ENCODE measurements at regions not wholly inside any gene's neighbourhood (a gene's known extent, or its start where the extent isn't known, plus 50 kb on each side); places are given as distances from the start of the nearest gene placed in this dataset.

- H3K4me1 Mint-ChIP-seq (ENCODE audit: insufficient read depth, unreplicated experiment): no peaks in the 10 kb centered on the region
- no peak for TF ChIP-seq CTCF (IDR thresholded peaks at IDR 0.05; ENCODE audit: unreplicated experiment)
- POLR2A ChIA-PET: no interaction called here
Measured at GRCh38 chr15:94546808-94547207, 315.4 kb downstream of the MCTP2 start.

GRCh38 chr15:94547711-94548110 is 316.4 kb downstream of the MCTP2 start:
- intact Hi-C loops (cut with micrococcal nuclease): no loop called here
- DNase-seq (ENCODE audit: unreplicated experiment): no peak
- Mint-ChIP-seq H3K4me1 (ENCODE audit: insufficient read depth, unreplicated experiment) (no peaks in the 10 kb centered on the region), H3K36me3 (ENCODE audit: insufficient read depth, unreplicated experiment) (no peaks in the 10 kb centered on the region), H3K4me3 (ENCODE audit: unreplicated experiment) (no peak overlapping the region), H3K9me3 (ENCODE audit: unreplicated experiment) (no peaks in the 10 kb centered on the region), H3K27ac (ENCODE audit: low read depth, unreplicated experiment) (no peak overlapping the region), H3K27me3 (ENCODE audit: insufficient read depth, unreplicated experiment) (no peaks in the 10 kb centered on the region)
- POLR2A ChIA-PET: interaction anchor here (0.7 kb wide), 1 partner anchor 368 kb away, joined by 3 read pairs; no protein-coding TSS in a partner anchor
- no TSS peak for BruUV-seq (replicated peaks)
- TF ChIP-seq CTCF (IDR thresholded peaks at IDR 0.05; ENCODE audit: unreplicated experiment): no peak
- CTCF ChIA-PET: interaction anchor here (0.6 kb wide), 1 partner anchor 1189 kb away, joined by 3 read pairs; no protein-coding TSS in a partner anchor

More at GRCh38 chr15:94546808-94547207, 315.4 kb downstream of the MCTP2 start:
- Mint-ChIP-seq H3K27ac (ENCODE audit: low read depth, unreplicated experiment) (no peak overlapping the region), H3K4me3 (ENCODE audit: unreplicated experiment) (no peak overlapping the region), H3K27me3 (ENCODE audit: insufficient read depth, unreplicated experiment) (no peaks in the 10 kb centered on the region), H3K36me3 (ENCODE audit: insufficient read depth, unreplicated experiment) (no peaks in the 10 kb centered on the region), H3K9me3 (ENCODE audit: unreplicated experiment) (no peaks in the 10 kb centered on the region)
- no TSS peak for BruUV-seq (replicated peaks)
- DNase-seq (ENCODE audit: unreplicated experiment): no peak
- intact Hi-C loops (cut with micrococcal nuclease): no loop called here
- CTCF ChIA-PET: interaction anchor here (0.6 to 0.9 kb wide), 2 partner anchors 11 to 384 kb away, joined by 3 read pairs; no protein-coding TSS in a partner anchor

GRCh38 chr15:94555841-94556519 is 324.6 kb downstream of the MCTP2 start:
- Mint-ChIP-seq H3K4me3 (ENCODE audit: unreplicated experiment) (no peak overlapping the region), H3K4me1 (ENCODE audit: insufficient read depth, unreplicated experiment) (no peaks in the 10 kb centered on the region), H3K27ac (ENCODE audit: low read depth, unreplicated experiment) (no peak overlapping the region), H3K27me3 (ENCODE audit: insufficient read depth, unreplicated experiment) (no peaks in the 10 kb centered on the region), H3K36me3 (ENCODE audit: insufficient read depth, unreplicated experiment) (no peaks in the 10 kb centered on the region), H3K9me3 (ENCODE audit: unreplicated experiment) (no peaks in the 10 kb centered on the region)
- BruUV-seq (replicated peaks): no TSS peak
- POLR2A ChIA-PET: interaction anchor here (0.7 kb wide), 1 partner anchor 30 kb away, joined by 3 read pairs; no protein-coding TSS in a partner anchor
- DNase-seq (ENCODE audit: unreplicated experiment): no peak
- no peak for TF ChIP-seq CTCF (IDR thresholded peaks at IDR 0.05; ENCODE audit: unreplicated experiment)
- CTCF ChIA-PET: no interaction called here
- intact Hi-C loops (cut with micrococcal nuclease): no loop called here

GRCh38 chr15:94561036-94561689 is 329.8 kb downstream of the MCTP2 start:
- Mint-ChIP-seq H3K27me3 (ENCODE audit: insufficient read depth, unreplicated experiment) (no peaks in the 10 kb centered on the region), H3K9me3 (ENCODE audit: unreplicated experiment) (no peaks in the 10 kb centered on the region), H3K4me3 (ENCODE audit: unreplicated experiment) (no peak overlapping the region), H3K36me3 (ENCODE audit: insufficient read depth, unreplicated experiment) (no peaks in the 10 kb centered on the region), H3K4me1 (ENCODE audit: insufficient read depth, unreplicated experiment) (no peaks in the 10 kb centered on the region), H3K27ac (ENCODE audit: low read depth, unreplicated experiment) (no peak overlapping the region)
- CTCF ChIA-PET: no interaction called here
- POLR2A ChIA-PET: no interaction called here
- no peak for TF ChIP-seq CTCF (IDR thresholded peaks at IDR 0.05; ENCODE audit: unreplicated experiment)
- BruUV-seq (replicated peaks): no TSS peak
- DNase-seq (ENCODE audit: unreplicated experiment): no peak
- intact Hi-C loops (cut with micrococcal nuclease): no loop called here

Data from MCF 10A (cell line).